PC-3 (cell line): ENCODE measurements at regions not wholly inside any gene's neighbourhood (a gene's known extent, or its start where the extent isn't known, plus 50 kb on each side); places are given as distances from the start of the nearest gene placed in this dataset.

Source experiments
- ATAC-seq: fragments of 200-7000 bp; cut with Tn5 transposase; 2 replicates; pipeline ENCODE4 v1.9.1; 2020; ENCODE audit warnings: mild to moderate bottlenecking, moderate library complexity
- BruUV-seq: library from RNA; stranded (reverse); fragments of 400-500 nt; replicated peaks from 2 replicates; lab custom pipeline; 2021; lab: Mats Ljungman, UMichigan
- CTCF ChIA-PET: fragments of 300-600 bp; sonication (Branson Sonifier 250); formaldehyde crosslinking; loops from one replicate; lab custom pipeline; 2022; ENCODE audit warnings: antibody characterized with exemption; lab: Charles Lee
- POLR2A ChIA-PET: fragments of 300-600 bp; sonication (Branson Sonifier 250); formaldehyde crosslinking; loops from one replicate; lab custom pipeline; 2022; ENCODE audit warnings: antibody characterized with exemption; ENCODE audit not compliant: unreplicated experiment; lab: Charles Lee
- DNase-seq: peaks from one replicate; pipeline ENCODE4 v3.0.0-alpha.2; 2015
- H2AFZ ChIP-seq: fragments of 300-600 bp; sonication (generic); 2 replicates; pipeline ENCODE4 v1.6.0; 2016; ENCODE audit warnings: antibody characterized with exemption, low read length
- H3F3A ChIP-seq: fragments of 300-600 bp; sonication (generic); one replicate; pipeline ENCODE4 v1.6.0; 2017; ENCODE audit warnings: antibody characterized with exemption, low read length, control low read depth, mild to moderate bottlenecking; ENCODE audit not compliant: unreplicated experiment
- H3K27ac ChIP-seq: fragments of 300-600 bp; sonication (generic); 2 replicates; pipeline ENCODE4 v1.5.1; 2016; ENCODE audit warnings: mild to moderate bottlenecking, low read length
- H3K27me3 ChIP-seq: fragments of 300-600 bp; sonication (generic); 2 replicates; pipeline ENCODE4 v1.6.1; 2016; ENCODE audit warnings: low read length, mixed read lengths
- H3K36me3 ChIP-seq: fragments of 300-600 bp; sonication (generic); 2 replicates; pipeline ENCODE4 v1.6.1; 2016; ENCODE audit warnings: low read depth, mixed run types, low read length, mixed read lengths
- H3K4me1 ChIP-seq: fragments of 300-600 bp; sonication (generic); 2 replicates; pipeline ENCODE4 v1.5.1; 2016; ENCODE audit warnings: low read length; ENCODE audit not compliant: insufficient read depth
- H3K4me2 ChIP-seq: fragments of 300-600 bp; sonication (generic); 2 replicates; pipeline ENCODE4 v1.6.0; 2016; ENCODE audit warnings: low read length
- H3K4me3 ChIP-seq: fragments of 300-600 bp; sonication (generic); 2 replicates; pipeline ENCODE4 v1.5.1; 2016; ENCODE audit warnings: mild to moderate bottlenecking, low read length, mixed read lengths
- H3K79me2 ChIP-seq: fragments of 300-600 bp; sonication (generic); 2 replicates; pipeline ENCODE4 v1.6.1; 2017; ENCODE audit warnings: low read length, mixed read lengths
- H3K9ac ChIP-seq: fragments of 300-600 bp; sonication (generic); 2 replicates; pipeline ENCODE4 v1.6.0; 2016; ENCODE audit warnings: mild to moderate bottlenecking, low read length
- H3K9me2 ChIP-seq: fragments of 300-600 bp; sonication (generic); replicated peaks from 2 replicates; pipeline ENCODE4 v1.6.1; 2016; ENCODE audit warnings: mixed run types, low read length, mixed read lengths
- H3K9me3 ChIP-seq: fragments of 300-600 bp; sonication (generic); 2 replicates; pipeline ENCODE4 v1.6.1; 2016; ENCODE audit warnings: low read length, mixed read lengths
- H4K20me1 ChIP-seq: fragments of 300-600 bp; sonication (generic); 2 replicates; pipeline ENCODE4 v1.6.1; 2016; ENCODE audit warnings: low read length, mixed read lengths
- EZH2 ChIP-seq: fragments of 300-600 bp; sonication (generic); IDR thresholded peaks from one replicate; pipeline ENCODE4 v1.6.1; 2017; ENCODE audit warnings: antibody characterized with exemption, mild to moderate bottlenecking, low read length; ENCODE audit not compliant: unreplicated experiment
- EZH2phosphoT487 ChIP-seq: fragments of 300-600 bp; sonication (generic); IDR thresholded peaks from 2 replicates; pipeline ENCODE4 v1.6.1; 2018; ENCODE audit warnings: mild to moderate bottlenecking, antibody characterized with exemption, low read length, borderline replicate concordance
- intact Hi-C: fragments of 100-400 bp; cut with micrococcal nuclease; formaldehyde crosslinking; loops from 2 replicates; pipeline ENCODE4 v1.9.0; 2023
- TF ChIP-seq, protein P1 (sequence below): fragments of 300-600 bp; sonication (generic); conservative IDR thresholded peaks from 2 replicates; pipeline ENCODE4 v1.5.1; 2017; ENCODE audit warnings: antibody characterized with exemption, low read depth, mild to moderate bottlenecking, low read length

DNA sequence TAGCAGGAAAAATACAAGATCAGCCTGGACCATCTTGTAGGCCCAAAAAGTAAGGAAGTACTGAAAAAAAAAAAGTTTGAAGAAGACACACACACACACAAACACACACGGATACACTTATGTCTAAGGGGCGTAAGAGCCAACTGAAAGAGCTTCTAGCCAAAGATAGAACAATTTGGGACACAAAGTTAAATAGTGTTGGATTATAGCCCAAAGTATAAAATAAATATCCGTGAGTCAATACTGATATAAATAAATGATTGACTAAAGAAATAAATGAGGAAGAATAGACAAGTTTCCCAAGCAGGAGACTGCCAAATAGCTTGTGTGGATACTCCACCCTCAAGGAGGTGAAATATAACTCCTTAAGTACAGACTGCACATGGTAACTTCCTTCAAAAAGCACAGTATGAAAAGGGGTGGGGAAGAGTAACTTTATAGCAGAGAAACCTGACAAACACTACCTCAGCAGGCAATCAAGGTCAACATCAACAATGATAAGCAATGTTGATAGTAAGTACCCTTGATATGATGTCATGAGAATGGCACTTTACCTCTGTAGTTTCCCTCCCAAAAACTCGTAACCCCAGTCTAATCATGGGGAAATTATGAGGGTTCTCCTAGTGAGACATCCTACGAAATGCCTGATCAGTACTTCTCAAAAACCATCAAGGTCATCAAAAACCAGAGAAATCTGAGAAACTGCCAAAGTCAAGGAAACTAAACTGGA lies 187.3 kb upstream of the ATP11B start:
- Histone ChIP-seq H3K4me3 (no peak overlapping the region), H3K9ac (no peak overlapping the region), H3F3A (peaks cover 8% of the 10 kb centered on the region), H3K36me3 (no peaks in the 10 kb centered on the region), H4K20me1 (no peaks in the 10 kb centered on the region), H3K9me3 (no peaks in the 10 kb centered on the region), H3K4me2 (no peak overlapping the region), H2AFZ (no peak overlapping the region), H3K27ac (no peak overlapping the region), H3K79me2 (no peaks in the 10 kb centered on the region), H3K4me1 (peaks cover 40% of the 10 kb centered on the region), H3K9me2 (no peaks in the 10 kb centered on the region), H3K27me3 (no peaks in the 10 kb centered on the region)
- ATAC-seq (peak; percentile 16; the same call in 1 of the 2 replicates), DNase-seq (peak; percentile 41)
- ChIA-PET CTCF (no interaction called here), POLR2A (no interaction called here)
- TF ChIP-seq EZH2 (no peak), EZH2phosphoT487 (no peak)
- TF ChIP-seq, protein P1, sequence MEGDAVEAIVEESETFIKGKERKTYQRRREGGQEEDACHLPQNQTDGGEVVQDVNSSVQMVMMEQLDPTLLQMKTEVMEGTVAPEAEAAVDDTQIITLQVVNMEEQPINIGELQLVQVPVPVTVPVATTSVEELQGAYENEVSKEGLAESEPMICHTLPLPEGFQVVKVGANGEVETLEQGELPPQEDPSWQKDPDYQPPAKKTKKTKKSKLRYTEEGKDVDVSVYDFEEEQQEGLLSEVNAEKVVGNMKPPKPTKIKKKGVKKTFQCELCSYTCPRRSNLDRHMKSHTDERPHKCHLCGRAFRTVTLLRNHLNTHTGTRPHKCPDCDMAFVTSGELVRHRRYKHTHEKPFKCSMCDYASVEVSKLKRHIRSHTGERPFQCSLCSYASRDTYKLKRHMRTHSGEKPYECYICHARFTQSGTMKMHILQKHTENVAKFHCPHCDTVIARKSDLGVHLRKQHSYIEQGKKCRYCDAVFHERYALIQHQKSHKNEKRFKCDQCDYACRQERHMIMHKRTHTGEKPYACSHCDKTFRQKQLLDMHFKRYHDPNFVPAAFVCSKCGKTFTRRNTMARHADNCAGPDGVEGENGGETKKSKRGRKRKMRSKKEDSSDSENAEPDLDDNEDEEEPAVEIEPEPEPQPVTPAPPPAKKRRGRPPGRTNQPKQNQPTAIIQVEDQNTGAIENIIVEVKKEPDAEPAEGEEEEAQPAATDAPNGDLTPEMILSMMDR, result no peak
- BruUV-seq, result no TSS peak
- intact Hi-C loops, result no loop called here

DNA sequence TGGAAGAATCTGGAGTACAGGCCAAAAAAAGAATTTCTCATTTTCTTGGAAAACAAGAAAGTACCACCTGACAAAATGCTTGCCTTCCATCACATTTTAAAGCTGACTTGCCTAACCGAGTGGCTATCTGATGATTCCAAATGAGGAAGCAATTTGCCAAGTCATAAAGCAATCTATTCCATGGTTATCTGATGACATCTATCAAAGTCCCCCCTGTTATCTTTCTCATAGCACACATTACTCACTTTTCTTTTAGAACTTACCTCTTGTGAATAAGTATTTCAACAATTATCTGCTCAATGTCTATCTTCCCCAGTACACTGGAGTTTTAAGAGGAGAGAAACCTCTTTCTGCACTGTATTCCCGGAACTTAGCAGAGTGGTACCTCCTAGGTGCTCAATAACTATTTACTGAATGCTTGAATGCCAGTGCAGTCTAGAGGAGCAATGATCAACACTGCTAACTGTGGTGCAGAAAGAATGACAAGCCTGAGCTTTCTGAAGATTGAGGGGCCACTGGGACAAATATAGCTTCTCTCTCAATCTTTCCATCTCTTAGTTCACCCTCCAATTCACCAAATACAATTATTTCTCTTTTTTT lies 186.3 kb upstream of the ATP11B start:
- DNase-seq, result no peak
- Histone ChIP-seq H3K4me2 (no peak overlapping the region), H3K4me1 (peaks cover 43% of the 10 kb centered on the region), H3K9ac (no peak overlapping the region), H3K27me3 (no peaks in the 10 kb centered on the region), H4K20me1 (no peaks in the 10 kb centered on the region), H3F3A (peaks cover 8% of the 10 kb centered on the region), H3K9me3 (no peaks in the 10 kb centered on the region), H2AFZ (no peak overlapping the region), H3K9me2 (no peaks in the 10 kb centered on the region), H3K79me2 (no peaks in the 10 kb centered on the region), H3K36me3 (no peaks in the 10 kb centered on the region), H3K4me3 (no peak overlapping the region), H3K27ac (no peak overlapping the region)
- ATAC-seq, result no peak
- intact Hi-C loops, result no loop called here
- ChIA-PET CTCF (interaction anchor here (0.6 kb wide), 1 partner anchor 14 kb away, joined by 8 read pairs; no protein-coding TSS in a partner anchor), POLR2A (no interaction called here)
- BruUV-seq, result no TSS peak
- TF ChIP-seq EZH2phosphoT487, result no peak

DNA sequence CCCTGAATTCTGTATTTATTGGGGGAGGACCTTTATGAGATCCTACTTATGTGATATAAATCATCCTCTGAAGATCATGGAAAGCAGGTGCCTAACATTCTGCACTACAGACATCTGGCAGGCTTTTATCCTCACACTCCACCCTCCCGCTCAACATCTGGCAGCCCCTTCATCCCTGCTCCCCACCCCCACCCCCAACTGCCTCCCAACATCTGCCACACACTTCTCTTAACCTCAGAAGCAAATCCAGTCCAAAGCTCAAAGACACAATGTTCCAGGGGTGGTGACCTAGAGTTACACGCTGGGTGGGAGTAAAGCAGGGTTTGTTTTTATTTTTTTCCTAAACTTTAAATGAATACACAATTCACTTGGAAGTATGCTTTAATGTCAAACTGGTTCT lies 184.5 kb upstream of the ATP11B start:
- BruUV-seq, result no TSS peak
- Histone ChIP-seq H3K79me2 (no peaks in the 10 kb centered on the region), H3K9me3 (no peaks in the 10 kb centered on the region), H3K27me3 (no peaks in the 10 kb centered on the region), H3K27ac (peak overlapping the region; percentile 57; the same call in 1 of the 2 replicates), H3K4me1 (peaks cover 40% of the 10 kb centered on the region), H2AFZ (no peak overlapping the region), H3K9ac (no peak overlapping the region), H3F3A (peaks cover 8% of the 10 kb centered on the region), H3K36me3 (no peaks in the 10 kb centered on the region), H3K4me3 (no peak overlapping the region), H3K4me2 (peak overlapping the region; percentile 68), H3K9me2 (no peaks in the 10 kb centered on the region), H4K20me1 (no peaks in the 10 kb centered on the region)
- no peak for DNase-seq
- no peak for ATAC-seq
- intact Hi-C loops, result no loop called here
- ChIA-PET POLR2A (no interaction called here), CTCF (no interaction called here)
- TF ChIP-seq, protein P1, result no peak
- TF ChIP-seq EZH2phosphoT487, result no peak
- TF ChIP-seq EZH2, result no peak
